ENCODE measurements at regions not wholly inside any gene's neighbourhood (a gene's known extent, or its start where the extent isn't known, plus 50 kb on each side); places are given as distances from the start of the nearest gene placed in this dataset.

DNA sequence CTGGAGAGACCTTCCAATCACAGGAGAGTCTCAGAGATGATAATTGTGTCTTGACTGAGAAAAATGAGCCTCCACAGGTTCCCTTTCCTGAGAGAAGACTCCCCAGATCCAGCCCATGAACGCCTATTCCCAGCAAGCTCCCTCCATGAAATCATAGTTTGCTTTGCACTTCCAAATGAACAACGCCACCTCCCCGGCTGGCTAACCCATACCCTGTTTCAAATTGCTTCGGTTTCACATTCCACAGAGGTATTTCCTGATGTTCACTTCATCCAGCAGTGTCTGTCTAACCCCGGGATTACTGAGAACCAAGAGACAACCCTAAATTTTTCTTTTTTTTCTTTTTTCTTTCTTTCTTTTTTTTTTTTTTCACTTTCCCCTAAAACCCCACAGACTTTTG, 124.1 kb upstream of the RFLNA start:
- TF ChIP-seq, protein P1, sequence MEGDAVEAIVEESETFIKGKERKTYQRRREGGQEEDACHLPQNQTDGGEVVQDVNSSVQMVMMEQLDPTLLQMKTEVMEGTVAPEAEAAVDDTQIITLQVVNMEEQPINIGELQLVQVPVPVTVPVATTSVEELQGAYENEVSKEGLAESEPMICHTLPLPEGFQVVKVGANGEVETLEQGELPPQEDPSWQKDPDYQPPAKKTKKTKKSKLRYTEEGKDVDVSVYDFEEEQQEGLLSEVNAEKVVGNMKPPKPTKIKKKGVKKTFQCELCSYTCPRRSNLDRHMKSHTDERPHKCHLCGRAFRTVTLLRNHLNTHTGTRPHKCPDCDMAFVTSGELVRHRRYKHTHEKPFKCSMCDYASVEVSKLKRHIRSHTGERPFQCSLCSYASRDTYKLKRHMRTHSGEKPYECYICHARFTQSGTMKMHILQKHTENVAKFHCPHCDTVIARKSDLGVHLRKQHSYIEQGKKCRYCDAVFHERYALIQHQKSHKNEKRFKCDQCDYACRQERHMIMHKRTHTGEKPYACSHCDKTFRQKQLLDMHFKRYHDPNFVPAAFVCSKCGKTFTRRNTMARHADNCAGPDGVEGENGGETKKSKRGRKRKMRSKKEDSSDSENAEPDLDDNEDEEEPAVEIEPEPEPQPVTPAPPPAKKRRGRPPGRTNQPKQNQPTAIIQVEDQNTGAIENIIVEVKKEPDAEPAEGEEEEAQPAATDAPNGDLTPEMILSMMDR (optimal IDR thresholded peaks at IDR 0.05 in 1 of 3, IDR thresholded peaks at IDR 0.05 in 1 of 3, conservative IDR thresholded peaks at IDR 0.05 in 1 of 3; ENCODE audit: extremely low read depth in 1 of 3, insufficient read depth in 2 of 3, low read length in 3 of 3), result no peak
- no peak for TF ChIP-seq EZH2 (IDR thresholded peaks at IDR 0.05; ENCODE audit: low read length)

Measured in keratinocyte (primary cell).